ENCODE measurements at regions not wholly inside any gene's neighbourhood (a gene's known extent, or its start where the extent isn't known, plus 50 kb on each side); places are given as distances from the start of the nearest gene placed in this dataset.

DNA sequence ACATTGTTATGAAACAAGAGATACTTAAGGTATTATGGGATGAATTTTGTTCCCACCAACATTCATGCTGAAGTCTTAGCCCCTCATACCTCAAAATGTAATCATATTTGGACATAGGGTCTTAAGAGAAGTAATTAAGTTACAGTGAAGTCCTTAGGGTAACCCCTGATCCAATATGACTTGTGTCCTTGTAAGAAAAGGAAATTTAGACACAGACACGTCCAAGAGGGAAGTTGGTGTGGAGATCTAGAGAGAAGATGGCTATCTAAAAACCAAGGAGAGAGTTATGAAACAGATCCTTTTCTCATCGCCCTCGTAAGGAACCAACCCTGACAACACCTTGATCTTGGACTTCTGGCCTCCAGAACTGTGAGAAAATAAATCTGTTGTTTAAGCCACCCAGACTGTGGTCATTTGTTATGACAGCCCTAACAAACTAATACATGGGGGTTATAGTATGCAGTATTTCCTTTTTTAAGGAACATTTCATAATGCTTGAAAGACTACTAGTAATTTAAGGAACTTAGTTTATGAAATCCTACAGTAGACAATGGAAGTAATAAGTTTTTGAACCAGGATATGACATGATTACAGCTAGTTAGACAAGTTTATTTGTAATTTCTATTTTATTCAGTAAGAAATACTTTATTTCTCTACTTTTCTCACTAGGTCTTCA lies 875.5 kb upstream of the ADGRL2 start:
- TF ChIP-seq, protein P1, sequence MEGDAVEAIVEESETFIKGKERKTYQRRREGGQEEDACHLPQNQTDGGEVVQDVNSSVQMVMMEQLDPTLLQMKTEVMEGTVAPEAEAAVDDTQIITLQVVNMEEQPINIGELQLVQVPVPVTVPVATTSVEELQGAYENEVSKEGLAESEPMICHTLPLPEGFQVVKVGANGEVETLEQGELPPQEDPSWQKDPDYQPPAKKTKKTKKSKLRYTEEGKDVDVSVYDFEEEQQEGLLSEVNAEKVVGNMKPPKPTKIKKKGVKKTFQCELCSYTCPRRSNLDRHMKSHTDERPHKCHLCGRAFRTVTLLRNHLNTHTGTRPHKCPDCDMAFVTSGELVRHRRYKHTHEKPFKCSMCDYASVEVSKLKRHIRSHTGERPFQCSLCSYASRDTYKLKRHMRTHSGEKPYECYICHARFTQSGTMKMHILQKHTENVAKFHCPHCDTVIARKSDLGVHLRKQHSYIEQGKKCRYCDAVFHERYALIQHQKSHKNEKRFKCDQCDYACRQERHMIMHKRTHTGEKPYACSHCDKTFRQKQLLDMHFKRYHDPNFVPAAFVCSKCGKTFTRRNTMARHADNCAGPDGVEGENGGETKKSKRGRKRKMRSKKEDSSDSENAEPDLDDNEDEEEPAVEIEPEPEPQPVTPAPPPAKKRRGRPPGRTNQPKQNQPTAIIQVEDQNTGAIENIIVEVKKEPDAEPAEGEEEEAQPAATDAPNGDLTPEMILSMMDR (IDR thresholded peaks at IDR 0.05) = no peak
- TF ChIP-seq POLR2A (IDR thresholded peaks at IDR 0.05) = no peak
